GM12874 (cell line): ENCODE measurements at regions not wholly inside any gene's neighbourhood (a gene's known extent, or its start where the extent isn't known, plus 50 kb on each side); places are given as distances from the start of the nearest gene placed in this dataset.
A peak's percentile ranks its signal among the peaks of the same experiment; 100 is the strongest.

Source experiments
- CTCF ChIP-seq: IDR thresholded peaks from 2 replicates; pipeline ENCODE4 v1.5.1; 2011; ENCODE audit warnings: low read depth, mild to moderate bottlenecking, control low read depth, low read length, moderate library complexity; ENCODE audit not compliant: insufficient read depth

GRCh38 chrX:125422986-125423385 is 103.3 kb downstream of the TEX13C start:
- no peak for TF ChIP-seq CTCF

GRCh38 chrX:125424536-125424935 is 104.9 kb downstream of the TEX13C start:
- no peak for TF ChIP-seq CTCF

- TF ChIP-seq CTCF, result peak; percentile 22; the same call in 1 of the 2 replicates
These were observed 117.2 kb downstream of the TEX13C start for GRCh38 chrX:125436855-125437254.

GRCh38 chrX:125439194-125439849 is 119.7 kb downstream of the TEX13C start:
- TF ChIP-seq CTCF, result no peak

- no peak for TF ChIP-seq CTCF
These were observed 125.0 kb downstream of the TEX13C start for GRCh38 chrX:125444659-125445058.

GRCh38 chrX:125475482-125475881 is 155.8 kb downstream of the TEX13C start:
- TF ChIP-seq CTCF, result no peak

- TF ChIP-seq CTCF, result no peak
These were observed 172.8 kb downstream of the TEX13C start for GRCh38 chrX:125492439-125492838.
